ENCODE measurements at regions not wholly inside any gene's neighbourhood (a gene's known extent, or its start where the extent isn't known, plus 50 kb on each side); places are given as distances from the start of the nearest gene placed in this dataset.

DNA sequence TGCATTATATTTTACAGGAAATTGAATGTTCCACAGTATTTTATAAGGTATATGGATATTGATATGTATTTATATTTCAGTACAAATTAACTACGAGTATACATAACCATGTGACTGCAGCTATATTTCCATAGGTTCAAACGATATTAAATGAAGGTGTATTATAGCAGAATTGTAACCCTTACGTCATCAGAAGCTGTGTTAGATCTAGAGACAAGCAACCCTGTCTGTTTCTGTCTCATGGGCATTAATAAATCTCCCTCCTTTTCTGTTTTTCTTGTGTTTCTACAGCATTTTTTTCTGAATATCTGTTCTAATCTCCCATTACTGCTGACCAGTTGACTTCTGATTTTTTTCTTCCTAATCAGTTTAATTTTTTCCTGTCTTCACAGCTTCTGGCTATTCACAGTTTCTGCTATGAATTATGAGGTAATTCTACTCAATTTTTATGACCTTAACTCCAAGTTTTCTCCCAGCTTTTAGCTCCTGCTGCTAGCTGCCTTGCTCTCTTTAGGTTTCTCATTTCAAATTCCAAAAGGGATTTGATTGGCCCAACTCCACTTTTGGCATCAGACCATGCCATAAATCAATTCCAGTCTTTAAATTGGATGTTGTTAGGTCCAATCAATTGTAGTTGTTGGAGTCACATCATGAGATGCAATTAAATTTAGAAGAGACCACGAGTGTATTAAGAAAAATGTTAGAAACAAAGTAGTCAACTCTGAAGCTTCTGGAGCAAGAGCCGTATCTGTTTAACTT, 277.5 kb upstream of the ZSWIM2 start:
- WGBS (ENCODE audit: insufficient coverage, insufficient replicate concordance, low lambda C conversion rate, missing lambda C conversion rate) = 8% methylated on average over 5 of the region's 5 CpGs
- Histone ChIP-seq H3K36me3 (ENCODE audit: control insufficient read depth in 2 of 2, insufficient read depth in 2 of 2, low read length in 1 of 2) (no peaks in the 10 kb centered on the region), H3K79me2 (ENCODE audit: control insufficient read depth, insufficient read depth, low read length) (no peaks in the 10 kb centered on the region), H3K4me1 (ENCODE audit: control insufficient read depth, insufficient read depth, low read length) (no peaks in the 10 kb centered on the region), H3K27ac (ENCODE audit: control insufficient read depth, insufficient read depth) (no peak overlapping the region), H3K27me3 (replicated peaks in 1 of 2; ENCODE audit: control insufficient read depth in 2 of 2, insufficient read depth in 2 of 2, low read length in 1 of 2) (no peaks in the 10 kb centered on the region), H3K4me3 (no peak overlapping the region), H3K9me3 (replicated peaks; ENCODE audit: control insufficient read depth, insufficient read depth, low read length) (no peaks in the 10 kb centered on the region), H3K9ac (ENCODE audit: control insufficient read depth, insufficient read depth, low read length) (no peak overlapping the region), H3K4me2 (ENCODE audit: control insufficient read depth, insufficient read depth) (no peak overlapping the region), H2AFZ (ENCODE audit: control insufficient read depth, low read depth, low read length) (no peak overlapping the region), H4K20me1 (ENCODE audit: control insufficient read depth, insufficient read depth) (no peaks in the 10 kb centered on the region)
- BruUV-seq (replicated peaks) = no TSS peak
- CTCF ChIA-PET = interaction anchor here (0.7 to 1.2 kb wide), 4 partner anchors 10 to 174 kb away, joined by 3 to 5 read pairs (median 3); no protein-coding TSS in a partner anchor
- SMC1A ChIA-PET (ENCODE audit: uncharacterized antibody, unreplicated experiment) = interaction anchor here (1.9 kb wide), 1 partner anchor 42 kb away, joined by 4 read pairs; no protein-coding TSS in a partner anchor
- in situ Hi-C loops (cut with MboI) = no loop called here
- FAIRE-seq = no peak
- TF ChIP-seq TCF7 (IDR thresholded peaks at IDR 0.05; ENCODE audit: borderline replicate concordance) = no peak
- no peak for TF ChIP-seq CREB1 (IDR thresholded peaks at IDR 0.05; ENCODE audit: low read depth)
- no peak for TF ChIP-seq MTA3 (IDR thresholded peaks at IDR 0.05; ENCODE audit: borderline replicate concordance, low read length)
- no peak for TF ChIP-seq PKNOX1 (IDR thresholded peaks at IDR 0.05)
- no peak for TF ChIP-seq CHD2 (IDR thresholded peaks at IDR 0.05; ENCODE audit: borderline replicate concordance, low read depth, low read length)
- TF ChIP-seq, protein P1, sequence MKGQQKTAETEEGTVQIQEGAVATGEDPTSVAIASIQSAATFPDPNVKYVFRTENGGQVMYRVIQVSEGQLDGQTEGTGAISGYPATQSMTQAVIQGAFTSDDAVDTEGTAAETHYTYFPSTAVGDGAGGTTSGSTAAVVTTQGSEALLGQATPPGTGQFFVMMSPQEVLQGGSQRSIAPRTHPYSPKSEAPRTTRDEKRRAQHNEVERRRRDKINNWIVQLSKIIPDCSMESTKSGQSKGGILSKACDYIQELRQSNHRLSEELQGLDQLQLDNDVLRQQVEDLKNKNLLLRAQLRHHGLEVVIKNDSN (IDR thresholded peaks at IDR 0.05; ENCODE audit: borderline replicate concordance, extremely low read length, insufficient read depth, low read depth, low read length) = no peak
- TF ChIP-seq NR2F1 (conservative IDR thresholded peaks at IDR 0.05) = no peak
- TF ChIP-seq NFXL1 (IDR thresholded peaks at IDR 0.05; ENCODE audit: borderline replicate concordance) = no peak
- TF ChIP-seq ZNF687 (IDR thresholded peaks at IDR 0.05) = no peak
- TF ChIP-seq BACH1 (IDR thresholded peaks at IDR 0.05; ENCODE audit: borderline replicate concordance) = no peak
- TF ChIP-seq SP1 (IDR thresholded peaks at IDR 0.05; ENCODE audit: low read depth, low read length) = no peak
- RAD21 ChIA-PET (ENCODE audit: unreplicated experiment) = interaction anchor here (0.8 kb wide), 1 partner anchor 10 kb away, joined by 3 read pairs; no protein-coding TSS in a partner anchor
- no peak for DNase-seq (ENCODE audit: low read depth, low spot score)
- intact Hi-C loops (cut with micrococcal nuclease; ENCODE audit: unreplicated experiment) = no loop called here
- ATAC-seq = no peak
- POLR2A ChIA-PET = no interaction called here

Data from GM12878 (cell line).